Fibroblast of skin of left quadriceps (primary cell): ENCODE measurements at regions not wholly inside any gene's neighbourhood (a gene's known extent, or its start where the extent isn't known, plus 50 kb on each side); places are given as distances from the start of the nearest gene placed in this dataset.

Source experiments
- DNase-seq, 2 experiments: peaks; one replicate each; pipeline ENCODE4 v3.0.0-alpha.2; 2013; ENCODE audit warnings: low read depth in 2 of 2

- no peak for DNase-seq
Observed at GRCh38 chr4:60002603-60003337, 1197.4 kb upstream of the ADGRL3 start.

- DNase-seq: no peak
Observed at GRCh38 chr4:60013464-60014184, 1186.5 kb upstream of the ADGRL3 start.

GRCh38 chr4:60016971-60017370 lies 1183.2 kb upstream of the ADGRL3 start:
- no peak for DNase-seq

GRCh38 chr4:60019180-60019579 lies 1180.9 kb upstream of the ADGRL3 start:
- no peak for DNase-seq

- no peak for DNase-seq
Observed at GRCh38 chr4:60019946-60020345, 1180.2 kb upstream of the ADGRL3 start.

- DNase-seq: no peak
Observed at GRCh38 chr4:60020389-60020788, 1179.7 kb upstream of the ADGRL3 start.

- DNase-seq: no peak
Observed at GRCh38 chr4:60033826-60034225, 1166.3 kb upstream of the ADGRL3 start.

- no peak for DNase-seq
Observed at GRCh38 chr4:60034361-60034760, 1165.8 kb upstream of the ADGRL3 start.

GRCh38 chr4:60039908-60040307 lies 1160.2 kb upstream of the ADGRL3 start:
- no peak for DNase-seq

GRCh38 chr4:60042231-60042652 lies 1157.9 kb upstream of the ADGRL3 start:
- no peak for DNase-seq

GRCh38 chr4:60042941-60043340 lies 1157.2 kb upstream of the ADGRL3 start:
- no peak for DNase-seq

GRCh38 chr4:60078984-60079383 lies 1121.1 kb upstream of the ADGRL3 start:
- no peak for DNase-seq

- DNase-seq: no peak
Observed at GRCh38 chr4:60081839-60082238, 1118.3 kb upstream of the ADGRL3 start.

- DNase-seq: no peak
Observed at GRCh38 chr4:60088807-60089486, 1111.2 kb upstream of the ADGRL3 start.

- DNase-seq: no peak
Observed at GRCh38 chr4:60089546-60090273, 1110.4 kb upstream of the ADGRL3 start.

GRCh38 chr4:60096676-60097075 lies 1103.5 kb upstream of the ADGRL3 start:
- no peak for DNase-seq

GRCh38 chr4:60116592-60116991 lies 1083.5 kb upstream of the ADGRL3 start:
- DNase-seq: no peak

GRCh38 chr4:60117726-60118323 lies 1082.3 kb upstream of the ADGRL3 start:
- DNase-seq: no peak

- DNase-seq: no peak
Observed at GRCh38 chr4:60122820-60123219, 1077.3 kb upstream of the ADGRL3 start.

- DNase-seq: no peak
Observed at GRCh38 chr4:60128888-60129287, 1071.2 kb upstream of the ADGRL3 start.

- DNase-seq: no peak
Observed at GRCh38 chr4:60129740-60130139, 1070.4 kb upstream of the ADGRL3 start.

GRCh38 chr4:60133375-60133774 lies 1066.8 kb upstream of the ADGRL3 start:
- no peak for DNase-seq
